Activated CD8-positive, alpha-beta T cell treated with anti-CD3 and anti-CD28 coated beads, Interleukin-2, amount 10 ng/mL, durations not matched to agents 7 days and 5 days (primary cell): ENCODE measurements at regions not wholly inside any gene's neighbourhood (a gene's known extent, or its start where the extent isn't known, plus 50 kb on each side); places are given as distances from the start of the nearest gene placed in this dataset.

Experiments used
- ATAC-seq: fragments of 150-1000 bp; cut with Tn5 transposase; one replicate; pipeline ENCODE4 v1.10.0; 2021; ENCODE audit warnings: moderate library complexity
- CTCF ChIA-PET: fragments of 350-600 bp; sonication (Branson Sonifier 250); formaldehyde crosslinking; loops from one replicate; lab custom pipeline; 2021; ENCODE audit warnings: antibody characterized with exemption; lab: Charles Lee
- POLR2A ChIA-PET: fragments of 350-600 bp; sonication (Branson Sonifier 250); formaldehyde crosslinking; loops from one replicate; lab custom pipeline; 2021; ENCODE audit warnings: antibody characterized with exemption; lab: Charles Lee
- DNase-seq: peaks from one replicate; pipeline ENCODE4 v3.0.0-alpha.2; 2020
- H3K27ac Mint-ChIP-seq: one replicate; pipeline ENCODE4 v1.8.0; 2021; ENCODE audit warnings: mild to moderate bottlenecking, mixed read lengths
- H3K27me3 Mint-ChIP-seq: one replicate; pipeline ENCODE4 v1.8.0; 2021; ENCODE audit warnings: low read depth, mixed read lengths
- H3K36me3 Mint-ChIP-seq: one replicate; pipeline ENCODE4 v1.8.0; 2021; ENCODE audit warnings: low read depth, mixed read lengths
- H3K4me1 Mint-ChIP-seq: one replicate; pipeline ENCODE4 v1.8.0; 2021; ENCODE audit warnings: low read depth, mixed read lengths
- H3K4me3 Mint-ChIP-seq: one replicate; pipeline ENCODE4 v1.8.0; 2021; ENCODE audit warnings: mild to moderate bottlenecking, mixed read lengths
- H3K9me3 Mint-ChIP-seq: one replicate; pipeline ENCODE4 v1.8.0; 2022; ENCODE audit warnings: mixed read lengths; ENCODE audit not compliant: insufficient read depth

- H3K36me3 Mint-ChIP-seq = no peaks in the 10 kb centered on the region
- ChIA-PET CTCF (no interaction called here), POLR2A (no interaction called here)
- DNase-seq = no peak
- no peaks in the 10 kb centered on the region for H3K4me1 Mint-ChIP-seq
- no peaks in the 10 kb centered on the region for H3K27me3 Mint-ChIP-seq
- no peak overlapping the region for H3K4me3 Mint-ChIP-seq
- ATAC-seq = no peak
- no peaks in the 10 kb centered on the region for H3K9me3 Mint-ChIP-seq
- H3K27ac Mint-ChIP-seq = no peak overlapping the region
These were observed 173.4 kb upstream of the NTF3 start for GRCh38 chr12:5258498-5258897.

DNA sequence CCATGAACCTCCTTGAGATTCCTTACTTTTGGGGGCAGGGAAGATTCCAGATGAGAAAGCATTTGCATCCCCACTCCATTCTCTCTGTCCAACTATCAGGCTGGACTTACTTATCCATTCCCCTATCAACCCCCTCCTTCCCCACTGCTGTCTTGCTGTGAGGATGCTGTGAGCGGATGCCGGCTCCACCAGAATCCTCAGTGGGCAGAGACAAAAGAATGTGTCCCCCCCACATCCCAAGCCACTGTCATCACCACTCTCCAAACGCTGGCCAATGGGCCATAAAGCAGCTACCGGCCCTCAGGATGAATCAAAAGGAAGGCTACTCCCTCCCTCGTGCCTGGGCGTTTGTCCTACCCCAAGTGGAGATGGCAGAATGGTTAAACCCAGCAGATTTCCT, 173.0 kb upstream of the NTF3 start:
- H3K4me3 Mint-ChIP-seq = no peak overlapping the region
- DNase-seq (no peak), ATAC-seq (no peak)
- POLR2A ChIA-PET = no interaction called here
- H3K9me3 Mint-ChIP-seq = no peaks in the 10 kb centered on the region
- no peaks in the 10 kb centered on the region for H3K27me3 Mint-ChIP-seq
- CTCF ChIA-PET = no interaction called here
- no peaks in the 10 kb centered on the region for H3K4me1 Mint-ChIP-seq
- H3K36me3 Mint-ChIP-seq = no peaks in the 10 kb centered on the region
- no peak overlapping the region for H3K27ac Mint-ChIP-seq

GRCh38 chr12:5259523-5259922, 172.4 kb upstream of the NTF3 start:
- H3K4me1 Mint-ChIP-seq = no peaks in the 10 kb centered on the region

GRCh38 chr12:5260086-5260485, 171.8 kb upstream of the NTF3 start:
- ChIA-PET POLR2A (no interaction called here), CTCF (no interaction called here)
- DNase-seq = no peak
- no peaks in the 10 kb centered on the region for H3K9me3 Mint-ChIP-seq
- H3K27ac Mint-ChIP-seq = no peak overlapping the region
- no peaks in the 10 kb centered on the region for H3K4me1 Mint-ChIP-seq
- H3K4me3 Mint-ChIP-seq = no peak overlapping the region
- ATAC-seq = no peak
- no peaks in the 10 kb centered on the region for H3K36me3 Mint-ChIP-seq
- H3K27me3 Mint-ChIP-seq = no peaks in the 10 kb centered on the region

More at GRCh38 chr12:5259523-5259922, 172.4 kb upstream of the NTF3 start:
- Mint-ChIP-seq H3K4me3 (no peak overlapping the region), H3K36me3 (no peaks in the 10 kb centered on the region), H3K27me3 (no peaks in the 10 kb centered on the region), H3K9me3 (no peaks in the 10 kb centered on the region), H3K27ac (no peak overlapping the region)
- ATAC-seq (no peak), DNase-seq (no peak)
- POLR2A ChIA-PET = no interaction called here
- CTCF ChIA-PET = no interaction called here

DNA sequence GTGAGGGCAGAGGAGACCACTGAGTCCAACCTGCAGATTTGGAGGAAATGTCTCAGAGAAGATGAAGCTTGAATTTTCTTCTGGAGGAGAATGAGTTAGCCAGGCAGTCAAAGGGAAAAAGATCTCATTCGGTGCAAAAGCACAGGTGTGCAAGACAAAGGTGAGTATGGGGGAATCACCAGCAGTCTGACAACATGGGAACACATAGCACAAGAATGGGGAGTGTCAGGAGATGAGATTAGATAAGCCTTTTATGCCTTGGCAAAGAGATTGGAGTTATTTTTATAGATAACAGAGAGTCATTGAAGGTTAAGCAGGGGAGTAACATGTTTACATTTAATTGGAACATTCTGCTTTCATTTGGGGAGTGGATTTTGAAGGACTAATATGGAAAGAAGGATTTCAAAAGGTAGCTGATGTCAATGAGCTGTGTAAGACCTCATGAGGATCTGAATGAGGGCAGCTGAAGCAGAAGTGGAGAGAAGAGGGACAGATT, 171.3 kb upstream of the NTF3 start:
- ATAC-seq (no peak), DNase-seq (no peak)
- no peak overlapping the region for H3K27ac Mint-ChIP-seq
- H3K9me3 Mint-ChIP-seq = no peaks in the 10 kb centered on the region
- POLR2A ChIA-PET = no interaction called here
- H3K27me3 Mint-ChIP-seq = no peaks in the 10 kb centered on the region
- no peaks in the 10 kb centered on the region for H3K4me1 Mint-ChIP-seq
- H3K4me3 Mint-ChIP-seq = no peak overlapping the region
- CTCF ChIA-PET = no interaction called here
- H3K36me3 Mint-ChIP-seq = no peaks in the 10 kb centered on the region

GRCh38 chr12:5262450-5262849, 169.5 kb upstream of the NTF3 start:
- no peak for ATAC-seq
- Mint-ChIP-seq H3K27me3 (no peaks in the 10 kb centered on the region), H3K27ac (no peak overlapping the region), H3K9me3 (no peaks in the 10 kb centered on the region), H3K4me1 (no peaks in the 10 kb centered on the region), H3K36me3 (no peaks in the 10 kb centered on the region), H3K4me3 (no peak overlapping the region)
- POLR2A ChIA-PET = no interaction called here
- CTCF ChIA-PET = no interaction called here
- DNase-seq = no peak

GRCh38 chr12:5262885-5263284, 169.0 kb upstream of the NTF3 start:
- POLR2A ChIA-PET = no interaction called here
- Mint-ChIP-seq H3K4me3 (no peak overlapping the region), H3K4me1 (no peaks in the 10 kb centered on the region), H3K27ac (no peak overlapping the region), H3K9me3 (no peaks in the 10 kb centered on the region), H3K36me3 (no peaks in the 10 kb centered on the region), H3K27me3 (no peaks in the 10 kb centered on the region)
- no peak for DNase-seq
- CTCF ChIA-PET = no interaction called here
- no peak for ATAC-seq

GRCh38 chr12:5264006-5264405, 167.9 kb upstream of the NTF3 start:
- POLR2A ChIA-PET = no interaction called here
- DNase-seq (no peak), ATAC-seq (no peak)
- Mint-ChIP-seq H3K27ac (no peak overlapping the region), H3K4me1 (no peaks in the 10 kb centered on the region), H3K36me3 (no peaks in the 10 kb centered on the region), H3K4me3 (no peak overlapping the region), H3K9me3 (no peaks in the 10 kb centered on the region), H3K27me3 (no peaks in the 10 kb centered on the region)
- CTCF ChIA-PET = no interaction called here

DNA sequence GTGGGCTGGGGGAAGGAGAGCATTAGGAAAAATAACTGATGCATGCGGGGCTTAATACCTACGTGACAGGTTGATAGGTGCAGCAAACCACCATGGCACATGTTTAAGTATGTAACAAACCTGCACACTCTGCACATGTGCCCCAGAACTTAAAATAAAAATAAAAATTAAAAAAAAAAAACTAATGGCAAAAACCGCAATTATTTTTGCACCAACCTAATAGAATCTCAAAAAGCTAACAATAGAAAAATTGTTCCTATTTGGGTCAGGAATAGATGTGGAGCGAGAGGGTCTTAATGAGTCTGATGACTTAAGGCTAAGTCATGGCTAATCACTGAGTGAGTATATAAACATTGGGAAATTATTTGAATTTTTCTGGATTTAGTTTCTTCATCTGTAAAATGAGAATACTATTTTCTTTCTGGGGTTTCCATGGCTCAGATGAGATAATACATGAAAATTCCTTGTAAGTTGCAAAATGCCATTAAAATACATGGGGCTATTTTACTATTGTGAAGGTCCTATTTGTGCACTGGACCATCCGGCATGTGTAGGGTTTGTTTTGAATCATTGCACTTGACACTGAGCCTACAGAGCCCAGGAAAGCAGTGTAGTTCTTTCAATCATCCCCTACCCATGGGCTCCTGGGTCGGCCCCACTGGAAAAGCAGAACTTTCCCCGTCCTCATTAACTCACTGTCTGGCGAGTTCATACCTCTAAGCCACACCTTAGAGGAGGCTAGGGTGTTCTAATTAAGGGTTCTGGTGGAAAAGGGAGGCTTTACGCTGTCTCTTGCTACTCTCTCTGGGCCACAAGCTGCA, 164.1 kb upstream of the NTF3 start:
- ATAC-seq = no peak
- Mint-ChIP-seq H3K4me3 (no peak overlapping the region), H3K27me3 (no peaks in the 10 kb centered on the region), H3K36me3 (no peaks in the 10 kb centered on the region), H3K27ac (no peak overlapping the region), H3K4me1 (peaks cover 7% of the 10 kb centered on the region), H3K9me3 (no peaks in the 10 kb centered on the region)
- CTCF ChIA-PET = no interaction called here
- no peak for DNase-seq
- POLR2A ChIA-PET = no interaction called here

- no peaks in the 10 kb centered on the region for H3K27me3 Mint-ChIP-seq
- ATAC-seq = no peak
- no peaks in the 10 kb centered on the region for H3K9me3 Mint-ChIP-seq
- no peak overlapping the region for H3K27ac Mint-ChIP-seq
- no peak overlapping the region for H3K4me3 Mint-ChIP-seq
- CTCF ChIA-PET = no interaction called here
- POLR2A ChIA-PET = no interaction called here
- H3K4me1 Mint-ChIP-seq = peaks cover 7% of the 10 kb centered on the region
- no peak for DNase-seq
- H3K36me3 Mint-ChIP-seq = no peaks in the 10 kb centered on the region
These were observed 163.3 kb upstream of the NTF3 start for GRCh38 chr12:5268424-5269210.

GRCh38 chr12:5269846-5270245, 162.1 kb upstream of the NTF3 start:
- Mint-ChIP-seq H3K9me3 (no peaks in the 10 kb centered on the region), H3K4me1 (peaks cover 7% of the 10 kb centered on the region), H3K27ac (no peak overlapping the region), H3K27me3 (no peaks in the 10 kb centered on the region), H3K36me3 (no peaks in the 10 kb centered on the region), H3K4me3 (no peak overlapping the region)
- no peak for ATAC-seq
- ChIA-PET CTCF (no interaction called here), POLR2A (no interaction called here)
- DNase-seq = no peak

DNA sequence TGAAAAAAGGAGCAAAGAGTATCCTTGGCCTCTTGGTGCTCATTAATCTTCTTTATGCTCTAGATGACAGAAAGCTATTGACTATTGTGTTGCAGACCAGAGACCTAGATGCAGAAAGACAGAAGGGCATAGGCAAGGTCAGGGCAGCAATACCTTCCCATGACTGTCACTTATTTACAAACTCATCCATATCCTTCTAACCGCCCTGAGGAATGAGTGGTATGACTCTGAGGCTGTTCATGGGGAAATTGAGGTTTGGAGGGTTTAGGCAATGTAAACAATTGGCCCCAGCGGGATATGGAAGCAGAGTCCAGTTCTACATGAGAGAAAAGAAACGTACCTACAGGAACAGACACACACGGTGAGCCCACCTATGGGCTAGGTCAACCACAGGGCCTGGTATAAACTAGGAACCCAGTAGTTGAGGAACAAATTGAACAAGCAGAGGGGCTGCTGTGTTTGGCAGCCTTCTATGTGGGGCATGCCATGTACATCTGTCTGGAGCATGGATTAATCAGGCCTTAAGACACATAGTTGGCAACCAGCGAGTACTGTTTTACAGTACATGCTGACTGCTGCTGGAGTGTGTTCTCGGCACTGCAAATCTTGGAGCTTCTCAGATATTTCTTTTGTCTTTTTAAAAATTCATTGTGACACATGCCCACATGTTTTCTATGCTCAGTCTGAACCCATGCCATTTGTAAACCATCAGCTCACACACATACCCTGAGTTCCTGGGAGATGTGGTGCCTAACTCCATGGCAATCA, 159.7 kb upstream of the NTF3 start:
- Mint-ChIP-seq H3K27me3 (no peaks in the 10 kb centered on the region), H3K9me3 (no peaks in the 10 kb centered on the region), H3K4me3 (no peak overlapping the region), H3K4me1 (peaks cover 7% of the 10 kb centered on the region), H3K27ac (no peak overlapping the region), H3K36me3 (no peaks in the 10 kb centered on the region)
- DNase-seq (no peak), ATAC-seq (no peak)
- CTCF ChIA-PET = no interaction called here
- POLR2A ChIA-PET = no interaction called here
